MM.1S (cell line): ENCODE measurements at regions not wholly inside any gene's neighbourhood (a gene's known extent, or its start where the extent isn't known, plus 50 kb on each side); places are given as distances from the start of the nearest gene placed in this dataset.

Experiments
- CTCF ChIP-seq: fragments of 300-600 bp; sonication (generic); IDR thresholded peaks from 2 replicates; pipeline ENCODE4 v1.5.1; 2016; ENCODE audit warnings: antibody characterized with exemption, low read length, mixed read lengths
- EZH2 ChIP-seq: fragments of 300-600 bp; sonication (generic); optimal IDR thresholded peaks from 2 replicates; pipeline ENCODE3; 2017; ENCODE audit warnings: low read depth, mild to moderate bottlenecking, antibody characterized with exemption, low read length, mixed read lengths
- EZH2phosphoT487 ChIP-seq: fragments of 300-600 bp; sonication (generic); IDR thresholded peaks from 2 replicates; pipeline ENCODE4 v1.6.1; 2018; ENCODE audit warnings: antibody characterized with exemption, low read length

GRCh38 chr18:54052259-54052658 lies 172.2 kb downstream of the MBD2 start:
- TF ChIP-seq CTCF = no peak
- TF ChIP-seq EZH2phosphoT487 = no peak
- no peak for TF ChIP-seq EZH2
